ENCODE measurements at regions not wholly inside any gene's neighbourhood (a gene's known extent, or its start where the extent isn't known, plus 50 kb on each side); places are given as distances from the start of the nearest gene placed in this dataset.
"Not testable (repeated sequence)": the region's sequence is repeated elsewhere in the genome, so short reads cannot be mapped to it uniquely, and the experiment has no call there.

DNA sequence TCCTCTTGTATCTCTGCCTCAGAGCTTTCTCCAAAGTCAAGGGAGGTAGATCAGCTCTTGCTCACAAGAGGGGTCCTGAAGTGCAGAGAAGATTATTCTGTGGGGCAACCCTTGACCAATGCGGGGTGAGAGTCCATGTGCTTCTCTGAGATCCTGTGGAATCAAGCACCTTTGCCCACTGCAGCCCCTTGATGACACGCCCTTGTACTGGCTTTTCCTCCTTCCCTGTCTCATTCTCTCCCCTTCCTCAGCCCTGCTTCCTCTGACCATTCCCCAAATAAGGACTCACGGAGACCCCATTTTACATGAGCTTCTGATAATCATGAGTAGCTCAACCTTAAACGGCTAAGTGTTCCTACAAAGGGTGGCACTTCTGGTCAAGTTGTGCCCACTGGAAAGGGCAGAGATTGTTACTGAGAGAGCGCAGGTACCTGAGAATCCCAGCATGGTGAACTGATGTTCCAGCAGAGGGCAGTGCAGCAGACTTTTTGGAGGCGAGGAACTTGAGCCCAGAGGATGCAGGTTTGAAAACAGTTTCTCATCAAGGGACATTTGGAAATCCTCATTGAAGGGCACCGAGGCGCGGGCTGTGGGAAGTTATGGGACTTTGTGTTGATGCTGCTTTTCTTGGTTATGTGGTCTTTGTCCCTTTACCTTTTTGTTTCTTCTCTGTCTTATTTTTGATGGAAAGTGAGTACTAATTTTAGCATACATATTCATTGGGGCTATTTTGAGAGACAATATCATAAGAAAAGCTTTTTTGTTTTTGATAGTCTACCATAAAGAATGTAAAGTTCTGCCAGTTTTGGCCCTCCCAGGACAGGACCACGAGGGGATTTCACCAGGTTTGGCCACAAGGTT, 201.3 kb downstream of the RBM46 start:
- no peak overlapping the region for H3K27ac ChIP-seq
- TF ChIP-seq, protein P1, sequence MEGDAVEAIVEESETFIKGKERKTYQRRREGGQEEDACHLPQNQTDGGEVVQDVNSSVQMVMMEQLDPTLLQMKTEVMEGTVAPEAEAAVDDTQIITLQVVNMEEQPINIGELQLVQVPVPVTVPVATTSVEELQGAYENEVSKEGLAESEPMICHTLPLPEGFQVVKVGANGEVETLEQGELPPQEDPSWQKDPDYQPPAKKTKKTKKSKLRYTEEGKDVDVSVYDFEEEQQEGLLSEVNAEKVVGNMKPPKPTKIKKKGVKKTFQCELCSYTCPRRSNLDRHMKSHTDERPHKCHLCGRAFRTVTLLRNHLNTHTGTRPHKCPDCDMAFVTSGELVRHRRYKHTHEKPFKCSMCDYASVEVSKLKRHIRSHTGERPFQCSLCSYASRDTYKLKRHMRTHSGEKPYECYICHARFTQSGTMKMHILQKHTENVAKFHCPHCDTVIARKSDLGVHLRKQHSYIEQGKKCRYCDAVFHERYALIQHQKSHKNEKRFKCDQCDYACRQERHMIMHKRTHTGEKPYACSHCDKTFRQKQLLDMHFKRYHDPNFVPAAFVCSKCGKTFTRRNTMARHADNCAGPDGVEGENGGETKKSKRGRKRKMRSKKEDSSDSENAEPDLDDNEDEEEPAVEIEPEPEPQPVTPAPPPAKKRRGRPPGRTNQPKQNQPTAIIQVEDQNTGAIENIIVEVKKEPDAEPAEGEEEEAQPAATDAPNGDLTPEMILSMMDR (conservative IDR thresholded peaks at IDR 0.05): peak; percentile 81
- no peak for TF ChIP-seq ZFX (IDR thresholded peaks at IDR 0.05)

DNA sequence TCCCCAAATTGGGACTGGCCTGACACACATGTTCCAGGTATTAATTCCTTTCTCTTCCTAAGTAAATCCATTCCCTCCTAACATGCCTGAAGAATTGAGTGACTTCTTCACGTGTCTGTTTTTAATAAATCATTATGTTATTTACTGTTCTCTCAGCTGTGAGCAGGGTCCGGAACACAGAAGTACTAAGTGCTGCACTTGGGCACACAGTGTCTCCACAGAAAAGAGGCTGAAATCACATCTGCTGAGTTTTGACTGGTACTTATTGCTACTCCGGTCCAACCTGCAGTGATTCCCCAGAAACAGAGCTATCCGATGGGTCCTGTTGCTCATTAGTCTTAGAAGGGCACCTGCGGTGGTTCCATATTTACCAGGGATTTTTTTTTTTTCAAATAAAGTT, 202.6 kb downstream of the RBM46 start:
- no peak overlapping the region for H3K27ac ChIP-seq
- no peak for TF ChIP-seq ZFX (IDR thresholded peaks at IDR 0.05)
- TF ChIP-seq, protein P1 (conservative IDR thresholded peaks at IDR 0.05): no peak

DNA sequence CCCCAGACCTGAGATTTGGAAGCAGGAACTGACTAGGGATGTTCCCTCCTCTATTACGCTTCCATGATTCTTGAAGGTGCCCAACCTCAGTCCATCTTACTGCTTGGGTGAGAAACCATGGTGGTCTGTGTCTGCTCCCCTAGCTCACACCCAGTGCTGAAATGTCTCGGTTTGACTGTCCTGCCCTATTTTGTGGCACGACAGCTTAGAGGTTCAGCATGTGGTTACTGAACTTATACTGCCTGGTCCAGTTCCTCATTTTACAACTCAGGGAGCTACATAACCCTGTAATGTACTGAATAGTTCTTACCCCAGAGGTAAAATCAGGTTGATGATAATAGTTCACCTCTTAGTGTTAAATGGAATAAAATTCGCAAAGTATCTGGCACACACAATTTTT, 203.1 kb downstream of the RBM46 start:
- TF ChIP-seq ZFX (IDR thresholded peaks at IDR 0.05): no peak
- no peak overlapping the region for H3K27ac ChIP-seq

DNA sequence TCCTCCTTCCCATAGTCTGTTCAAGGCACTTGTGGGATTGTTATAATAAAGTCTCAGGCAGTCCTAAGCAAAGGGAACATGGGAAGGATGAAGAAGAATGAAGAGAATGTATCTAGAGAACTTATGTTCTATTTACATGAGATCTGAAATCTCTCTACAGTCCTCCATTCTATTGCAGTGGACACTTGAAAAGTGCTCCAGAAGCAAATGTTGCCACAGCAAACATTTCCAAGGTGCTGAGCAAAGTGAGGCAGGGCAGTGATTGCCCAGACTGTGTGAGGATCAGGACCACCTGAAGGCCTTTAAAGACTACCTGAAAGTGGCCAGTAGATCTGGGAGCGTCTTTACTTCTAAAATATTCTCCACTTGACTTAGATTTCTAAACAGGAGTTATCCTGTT, 203.5 kb downstream of the RBM46 start:
- no peak for TF ChIP-seq ZFX (IDR thresholded peaks at IDR 0.05)
- TF ChIP-seq, protein P1 (conservative IDR thresholded peaks at IDR 0.05): no peak
- no peak overlapping the region for H3K27ac ChIP-seq

DNA sequence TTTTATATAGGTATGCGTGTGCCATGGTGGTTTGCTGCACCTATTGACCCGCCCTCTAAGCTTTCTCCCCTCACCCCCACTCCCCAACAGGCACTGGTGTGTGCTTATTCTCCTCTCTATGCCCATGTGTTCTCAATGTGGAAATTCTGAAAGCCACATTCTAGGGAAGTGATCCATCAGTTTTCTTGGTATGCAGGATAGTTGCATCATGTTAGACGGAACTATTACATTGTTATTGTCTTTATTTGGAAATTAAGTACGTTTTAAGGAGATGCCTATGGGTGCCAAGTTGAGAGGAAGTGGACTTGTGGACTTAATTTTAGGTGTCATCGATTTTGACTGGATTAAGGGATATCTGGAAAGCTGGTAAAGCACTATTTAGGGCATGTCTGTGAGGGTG, 204.6 kb downstream of the RBM46 start:
- TF ChIP-seq ZFX (IDR thresholded peaks at IDR 0.05): no peak
- TF ChIP-seq, protein P1 (conservative IDR thresholded peaks at IDR 0.05): no peak
- no peak overlapping the region for H3K27ac ChIP-seq

DNA sequence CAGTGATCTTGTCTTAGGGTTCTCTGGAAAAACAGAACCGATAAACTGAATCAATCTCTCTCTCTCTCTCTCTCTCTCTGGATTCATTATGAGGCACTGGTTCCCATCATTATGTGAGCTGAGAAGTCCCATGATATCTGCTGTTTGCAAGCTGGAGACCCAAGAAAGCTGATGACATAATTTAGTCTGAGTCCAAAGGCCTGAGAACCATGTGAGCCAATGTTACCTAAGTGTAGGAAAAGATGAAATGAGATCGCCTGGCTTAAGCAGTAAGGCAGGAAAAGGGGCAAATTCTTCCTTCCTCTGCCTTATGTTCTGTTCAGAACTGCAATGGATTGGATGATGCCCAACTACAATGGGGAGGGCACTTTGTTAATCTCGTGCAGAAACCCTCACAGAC, 207.4 kb downstream of the RBM46 start:
- TF ChIP-seq, protein P1 (conservative IDR thresholded peaks at IDR 0.05): no peak
- no peak for TF ChIP-seq ZFX (IDR thresholded peaks at IDR 0.05)
- H3K27ac ChIP-seq: no peak overlapping the region

DNA sequence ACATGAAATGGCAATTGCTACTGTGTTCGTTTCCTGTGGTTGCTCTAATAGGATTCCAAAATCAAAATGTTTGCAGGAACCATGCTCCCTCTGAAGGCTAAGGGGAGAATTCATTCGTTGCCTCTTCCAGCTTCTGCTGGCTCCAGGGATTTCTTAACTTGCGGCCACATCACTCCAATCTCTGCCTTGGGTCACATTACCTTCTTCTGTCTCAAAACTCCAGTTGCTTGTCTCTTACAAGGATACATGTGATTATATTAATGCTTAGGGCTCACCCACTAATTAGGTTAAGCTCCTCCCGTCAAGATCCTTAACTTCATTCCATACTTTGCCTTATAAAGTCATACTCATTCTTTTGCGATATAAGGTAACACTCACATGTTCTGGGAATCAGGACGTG, 208.4 kb downstream of the RBM46 start:
- no peak overlapping the region for H3K27ac ChIP-seq
- TF ChIP-seq, protein P1 (conservative IDR thresholded peaks at IDR 0.05): no peak
- TF ChIP-seq ZFX (IDR thresholded peaks at IDR 0.05): no peak

DNA sequence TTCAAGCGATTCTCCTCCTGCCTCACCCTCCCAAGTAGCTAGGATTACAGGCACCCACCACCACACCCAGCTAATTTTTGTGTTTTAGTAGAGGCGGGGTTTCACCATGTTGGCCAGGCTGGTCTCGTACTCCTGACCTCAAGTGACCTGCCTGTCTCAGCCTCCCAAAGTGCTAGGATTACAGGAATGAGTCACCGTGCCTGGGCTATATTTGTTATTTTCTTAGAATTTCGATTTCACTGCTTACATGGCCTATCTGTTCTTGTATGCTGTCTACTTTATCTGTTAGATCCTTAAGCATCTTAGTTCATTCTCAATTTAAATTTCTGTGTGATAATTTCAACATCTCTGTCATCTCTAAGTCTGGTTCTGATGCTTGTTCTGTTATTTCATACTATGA, 210.6 kb upstream of the NPY2R start:
- H3K27ac ChIP-seq: not testable (repeated sequence)
